ENCODE measurements at regions not wholly inside any gene's neighbourhood (a gene's known extent, or its start where the extent isn't known, plus 50 kb on each side); places are given as distances from the start of the nearest gene placed in this dataset.
"Not testable (repeated sequence)": the region's sequence is repeated elsewhere in the genome, so short reads cannot be mapped to it uniquely, and the experiment has no call there.

DNA sequence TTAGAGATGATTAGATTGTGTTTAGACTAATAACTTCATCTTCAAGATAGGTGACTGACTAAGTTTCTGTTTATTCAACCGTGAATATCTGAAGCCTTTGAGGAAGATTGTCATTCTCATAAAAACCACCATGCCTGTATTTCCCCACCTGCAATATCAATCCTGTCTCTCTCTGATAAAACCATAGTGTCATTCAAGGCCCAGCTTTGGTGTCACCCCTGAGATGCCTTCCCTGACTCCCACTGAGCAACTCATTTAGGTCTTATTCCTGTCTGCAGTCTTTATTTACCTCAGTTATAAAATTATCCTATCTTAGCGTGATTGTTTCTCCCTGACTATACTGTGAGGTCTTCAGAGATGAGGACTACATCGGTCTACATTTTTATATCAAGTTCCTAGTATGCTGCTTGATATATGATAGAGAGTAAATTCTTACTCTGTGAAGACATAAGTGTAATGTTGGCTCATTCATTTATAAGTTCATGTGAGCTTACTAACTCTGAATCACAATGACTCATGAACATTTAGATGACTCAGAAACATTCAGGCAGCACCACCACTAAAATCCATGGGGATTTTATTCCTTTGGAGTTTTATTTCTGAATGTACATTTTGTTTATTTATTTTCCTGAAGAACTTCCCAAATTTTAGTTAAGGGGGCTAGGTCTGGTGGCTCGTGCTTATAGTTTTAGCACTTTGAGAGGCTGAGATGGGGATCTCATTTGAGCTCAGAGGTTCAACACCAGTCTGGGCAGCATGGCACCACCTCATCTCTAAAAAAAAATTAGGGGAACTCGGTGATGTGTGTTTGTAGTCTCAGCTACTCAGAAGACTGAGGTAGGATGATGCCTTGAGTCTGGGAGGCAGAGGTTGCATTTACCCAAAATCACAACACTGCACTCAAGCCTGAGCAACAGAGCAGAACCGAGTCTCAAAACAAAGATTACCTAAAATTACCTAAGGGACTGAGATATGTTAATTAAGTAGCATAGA, 62.6 kb downstream of the CDY2B start:
- TF ChIP-seq, protein P1, sequence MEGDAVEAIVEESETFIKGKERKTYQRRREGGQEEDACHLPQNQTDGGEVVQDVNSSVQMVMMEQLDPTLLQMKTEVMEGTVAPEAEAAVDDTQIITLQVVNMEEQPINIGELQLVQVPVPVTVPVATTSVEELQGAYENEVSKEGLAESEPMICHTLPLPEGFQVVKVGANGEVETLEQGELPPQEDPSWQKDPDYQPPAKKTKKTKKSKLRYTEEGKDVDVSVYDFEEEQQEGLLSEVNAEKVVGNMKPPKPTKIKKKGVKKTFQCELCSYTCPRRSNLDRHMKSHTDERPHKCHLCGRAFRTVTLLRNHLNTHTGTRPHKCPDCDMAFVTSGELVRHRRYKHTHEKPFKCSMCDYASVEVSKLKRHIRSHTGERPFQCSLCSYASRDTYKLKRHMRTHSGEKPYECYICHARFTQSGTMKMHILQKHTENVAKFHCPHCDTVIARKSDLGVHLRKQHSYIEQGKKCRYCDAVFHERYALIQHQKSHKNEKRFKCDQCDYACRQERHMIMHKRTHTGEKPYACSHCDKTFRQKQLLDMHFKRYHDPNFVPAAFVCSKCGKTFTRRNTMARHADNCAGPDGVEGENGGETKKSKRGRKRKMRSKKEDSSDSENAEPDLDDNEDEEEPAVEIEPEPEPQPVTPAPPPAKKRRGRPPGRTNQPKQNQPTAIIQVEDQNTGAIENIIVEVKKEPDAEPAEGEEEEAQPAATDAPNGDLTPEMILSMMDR (IDR thresholded peaks at IDR 0.05): not testable (repeated sequence)
- not testable (repeated sequence) for TF ChIP-seq RARB (CRISPR knock-in tag; IDR thresholded peaks at IDR 0.05); POLR2A (IDR thresholded peaks at IDR 0.05; ENCODE audit: low read length); KDM1A (IDR thresholded peaks at IDR 0.05; ENCODE audit: low read depth); EP300 (IDR thresholded peaks at IDR 0.05); MYC (IDR thresholded peaks at IDR 0.05; ENCODE audit: borderline replicate concordance, low read length); TP53 (CRISPR knock-in tag; IDR thresholded peaks at IDR 0.05); JUNB (IDR thresholded peaks at IDR 0.05)

Measured in A549 (cell line).